ENCODE measurements at regions not wholly inside any gene's neighbourhood (a gene's known extent, or its start where the extent isn't known, plus 50 kb on each side); places are given as distances from the start of the nearest gene placed in this dataset.

- Histone ChIP-seq H3K27ac (peak overlapping the region; percentile 90), H3K36me3 (ENCODE audit: low read depth) (no peaks in the 10 kb centered on the region), H3K4me2 (peak overlapping the region; percentile 55), H3K79me2 (ENCODE audit: low read depth) (no peaks in the 10 kb centered on the region), H3K9me2 (ENCODE audit: insufficient read depth) (no peaks in the 10 kb centered on the region), H4K20me1 (ENCODE audit: insufficient read depth) (no peaks in the 10 kb centered on the region), H2AFZ (0 out of 2 replicates have a peak overlapping the region, but pooled peaks have one; percentile 35), H3K4me1 (replicated peaks; ENCODE audit: insufficient read depth) (peaks cover 87% of the 10 kb centered on the region), H3F3A (ENCODE audit: insufficient read depth, low read depth) (peaks cover 43% of the 10 kb centered on the region), H3K27me3 (ENCODE audit: insufficient read depth, low read depth) (no peaks in the 10 kb centered on the region), H3K4me3 (no peak overlapping the region), H3K9me3 (ENCODE audit: insufficient read depth, low read depth) (no peaks in the 10 kb centered on the region; the same call in 1 of the 2 replicates)
- POLR2A ChIA-PET (ENCODE audit: unreplicated experiment): no interaction called here
- CTCF ChIA-PET: no interaction called here
- no TSS peak for BruUV-seq (replicated peaks)
- DNase-seq: no peak
- intact Hi-C loops (cut with micrococcal nuclease; ENCODE audit: unreplicated experiment): loop anchor here (1.0 to 10.0 kb wide), 5 partner anchors 30 to 593 kb away; no protein-coding TSS in a partner anchor
- TF ChIP-seq CTCF (conservative IDR thresholded peaks at IDR 0.05): no peak
- TF ChIP-seq EZH2 (IDR thresholded peaks at IDR 0.05; ENCODE audit: low read depth): no peak
These were observed 167.8 kb downstream of the DLEU7 start for GRCh38 chr13:50675651-50676050.

GRCh38 chr13:50676602-50677001, 166.9 kb downstream of the DLEU7 start:
- Histone ChIP-seq H2AFZ (peak overlapping the region; percentile 35; the same call in 1 of the 2 replicates), H3K36me3 (ENCODE audit: low read depth) (no peaks in the 10 kb centered on the region), H3K27me3 (ENCODE audit: insufficient read depth, low read depth) (no peaks in the 10 kb centered on the region), H3K4me2 (peak overlapping the region; percentile 55), H3K4me1 (replicated peaks; ENCODE audit: insufficient read depth) (peaks cover 77% of the 10 kb centered on the region), H3K4me3 (no peak overlapping the region), H4K20me1 (ENCODE audit: insufficient read depth) (no peaks in the 10 kb centered on the region), H3K27ac (peak overlapping the region; percentile 90), H3K9me2 (ENCODE audit: insufficient read depth) (no peaks in the 10 kb centered on the region), H3K9me3 (ENCODE audit: insufficient read depth, low read depth) (no peaks in the 10 kb centered on the region; the same call in 1 of the 2 replicates), H3K79me2 (ENCODE audit: low read depth) (no peaks in the 10 kb centered on the region), H3F3A (ENCODE audit: insufficient read depth, low read depth) (peaks cover 40% of the 10 kb centered on the region)
- CTCF ChIA-PET: no interaction called here
- TF ChIP-seq EZH2 (IDR thresholded peaks at IDR 0.05; ENCODE audit: low read depth) (no peak), CTCF (conservative IDR thresholded peaks at IDR 0.05) (no peak)
- DNase-seq: peak; percentile 57 to 95
- POLR2A ChIA-PET (ENCODE audit: unreplicated experiment): no interaction called here
- intact Hi-C loops (cut with micrococcal nuclease; ENCODE audit: unreplicated experiment): loop anchor here (1.0 to 10.0 kb wide), 5 partner anchors 31 to 594 kb away; no protein-coding TSS in a partner anchor
- BruUV-seq (replicated peaks): no TSS peak

GRCh38 chr13:50677258-50677657, 166.2 kb downstream of the DLEU7 start:
- no peak for DNase-seq
- no peaks in the 10 kb centered on the region for H4K20me1 ChIP-seq (ENCODE audit: insufficient read depth)
- H3K4me1 ChIP-seq (replicated peaks; ENCODE audit: insufficient read depth): peaks cover 71% of the 10 kb centered on the region
- H2AFZ ChIP-seq: peak overlapping the region; percentile 7; the same call in 1 of the 2 replicates
- peak overlapping the region; percentile 90 for H3K27ac ChIP-seq
- no peaks in the 10 kb centered on the region for H3K27me3 ChIP-seq (ENCODE audit: insufficient read depth, low read depth)
- H3K4me3 ChIP-seq: no peak overlapping the region
- H3K79me2 ChIP-seq (ENCODE audit: low read depth): no peaks in the 10 kb centered on the region
- TF ChIP-seq EZH2 (IDR thresholded peaks at IDR 0.05; ENCODE audit: low read depth): no peak
- TF ChIP-seq CTCF (conservative IDR thresholded peaks at IDR 0.05): no peak
- ChIA-PET POLR2A (ENCODE audit: unreplicated experiment) (interaction anchor here (0.6 to 0.7 kb wide), 2 partner anchors 28 to 118 kb away, joined by 3 to 10 read pairs; no protein-coding TSS in a partner anchor), CTCF (interaction anchor here (0.7 kb wide), 1 partner anchor 510 kb away, joined by 3 read pairs; no protein-coding TSS in a partner anchor)
- no peaks in the 10 kb centered on the region for H3K36me3 ChIP-seq (ENCODE audit: low read depth)
- intact Hi-C loops (cut with micrococcal nuclease; ENCODE audit: unreplicated experiment): loop anchor here (2.0 to 10.0 kb wide), 4 partner anchors 124 to 595 kb away; no protein-coding TSS in a partner anchor
- peaks cover 34% of the 10 kb centered on the region for H3F3A ChIP-seq (ENCODE audit: insufficient read depth, low read depth)
- H3K9me3 ChIP-seq (ENCODE audit: insufficient read depth, low read depth): no peaks in the 10 kb centered on the region; the same call in 1 of the 2 replicates
- BruUV-seq (replicated peaks): no TSS peak
- H3K4me2 ChIP-seq: peak overlapping the region; percentile 55
- no peaks in the 10 kb centered on the region for H3K9me2 ChIP-seq (ENCODE audit: insufficient read depth)

Data from PC-9 (cell line).